Lung (tissue), 11 donors: ENCODE measurements at regions not wholly inside any gene's neighbourhood (a gene's known extent, or its start where the extent isn't known, plus 50 kb on each side); places are given as distances from the start of the nearest gene placed in this dataset.

Source experiments
- ATAC-seq: fragments of 200-7000 bp; cut with Tn5 transposase; one replicate; pipeline ENCODE4 v1.9.1; 2020; ENCODE audit warnings: moderate number of reproducible peaks; ENCODE audit not compliant: insufficient read depth, low FRiP score
- DNase-seq, 3 donors: peaks; one replicate each; pipeline ENCODE4 v3.0.0-alpha.2; 2013 to 2017
- H3K27ac ChIP-seq, 2 donors: one replicate each; pipeline ENCODE4 v1.5.1; 2013; ENCODE audit warnings: mild to moderate bottlenecking in 2 of 2, moderate library complexity in 2 of 2, control low read depth in 1 of 2, inconsistent platforms in 1 of 2, low read depth in 1 of 2, low read length in 1 of 2
- H3K27me3 ChIP-seq, 3 donors: one replicate each; pipeline ENCODE4 v1.5.1; 2013; ENCODE audit warnings: low read length in 2 of 3; ENCODE audit not compliant: control insufficient read depth in 3 of 3, insufficient read depth in 3 of 3
- H3K36me3 ChIP-seq, 4 donors: one replicate each; pipeline ENCODE4 v1.5.1; 2013; ENCODE audit warnings: low read length in 4 of 4, mild to moderate bottlenecking in 1 of 4, moderate library complexity in 1 of 4; ENCODE audit not compliant: control insufficient read depth in 4 of 4, insufficient read depth in 4 of 4
- H3K4me1 ChIP-seq, 5 donors: one replicate each; pipeline ENCODE4 v1.5.1; 2013; ENCODE audit warnings: low read length in 5 of 5, mild to moderate bottlenecking in 2 of 5, moderate library complexity in 1 of 5; ENCODE audit not compliant: control insufficient read depth in 5 of 5, insufficient read depth in 5 of 5
- H3K4me3 ChIP-seq: one replicate; pipeline ENCODE4 v1.5.1; 2013; ENCODE audit warnings: mild to moderate bottlenecking, control low read depth, moderate library complexity
- H3K9ac ChIP-seq, 2 donors: one replicate each; pipeline ENCODE4 v1.5.1; 2013; ENCODE audit warnings: low read length in 2 of 2, control low read depth in 1 of 2; ENCODE audit not compliant: insufficient read depth in 1 of 2
- H3K9me3 ChIP-seq, 4 donors: one replicate each; pipeline ENCODE4 v1.5.1; 2013; ENCODE audit warnings: low read length in 3 of 4, mild to moderate bottlenecking in 1 of 4, moderate library complexity in 1 of 4; ENCODE audit not compliant: control insufficient read depth in 4 of 4, insufficient read depth in 3 of 4
- CTCF ChIP-seq: IDR thresholded peaks from 2 replicates; pipeline ENCODE4 v1.5.1; 2012; ENCODE audit warnings: mild to moderate bottlenecking; ENCODE audit errors: control extremely low read depth, extremely low read depth
- WGBS, 2 donors: extraction: QIAGEN DNeasy Blood & Tissue Kit; methylation state at CpG; one replicate each; pipeline ENCODE4 v1.1.7; 2013; 5-methylcytosine and 5-hydroxymethylcytosine counted together
- donor health status: control.
- donor health status: control.
- donor health status: Bipolar disorder and iron deficiency.
- donor health status: healthy.
- donor health status: DM: yes; HTN: yes; CAD: no.

GRCh38 chr2:76467326-76467725, 756.6 kb upstream of the GCFC2 start:
- Histone ChIP-seq H3K36me3 (no peaks in the 10 kb centered on the region), H3K27ac (no peak overlapping the region), H3K9ac (no peak overlapping the region), H3K9me3 (peaks cover 0 to 3% (median 1%) of the 10 kb centered on the region in 4 donors), H3K4me3 (no peak overlapping the region), H3K4me1 (no peaks in the 10 kb centered on the region), H3K27me3 (no peaks in the 10 kb centered on the region)
- no peak for DNase-seq
- no peak for ATAC-seq
- 84 to 91% methylated on average over 2 of the region's 2 CpGs for WGBS, 2 donors
- TF ChIP-seq CTCF = no peak

GRCh38 chr2:76464310-76464709, 753.6 kb upstream of the GCFC2 start:
- H3K27me3 ChIP-seq = no peaks in the 10 kb centered on the region
- DNase-seq (peak in 2 of 3 donors; percentile 10), ATAC-seq (no peak)
- no peak overlapping the region for H3K4me3 ChIP-seq
- 74 to 80% methylated on average over 2 of the region's 2 CpGs for WGBS, 2 donors
- no peaks in the 10 kb centered on the region for H3K4me1 ChIP-seq
- no peak overlapping the region for H3K9ac ChIP-seq
- no peak for TF ChIP-seq CTCF
- H3K27ac ChIP-seq = no peak overlapping the region
- no peaks in the 10 kb centered on the region for H3K9me3 ChIP-seq
- H3K36me3 ChIP-seq = no peaks in the 10 kb centered on the region

- no peaks in the 10 kb centered on the region for H3K9me3 ChIP-seq
- H3K27me3 ChIP-seq = no peaks in the 10 kb centered on the region
- H3K36me3 ChIP-seq = no peaks in the 10 kb centered on the region
- H3K4me1 ChIP-seq = no peaks in the 10 kb centered on the region
- no peak for TF ChIP-seq CTCF
- H3K27ac ChIP-seq = no peak overlapping the region
- no peak for DNase-seq
- ATAC-seq = no peak
- 80 to 85% methylated on average over 4 of the region's 4 CpGs for WGBS, 2 donors
- H3K4me3 ChIP-seq = no peak overlapping the region
- no peak overlapping the region for H3K9ac ChIP-seq
Observed at GRCh38 chr2:76461431-76461830, 750.7 kb upstream of the GCFC2 start.

GRCh38 chr2:76455910-76456309, 745.2 kb upstream of the GCFC2 start:
- DNase-seq (no peak), ATAC-seq (no peak)
- WGBS, 2 donors = 50 to 65% methylated on average over 2 of the region's 2 CpGs
- no peak for TF ChIP-seq CTCF
- no peaks in the 10 kb centered on the region for H3K4me1 ChIP-seq
- no peaks in the 10 kb centered on the region for H3K27me3 ChIP-seq
- no peak overlapping the region for H3K27ac ChIP-seq
- no peak overlapping the region for H3K4me3 ChIP-seq
- no peak overlapping the region for H3K9ac ChIP-seq
- no peaks in the 10 kb centered on the region for H3K9me3 ChIP-seq
- H3K36me3 ChIP-seq = no peaks in the 10 kb centered on the region
